ENCODE measurements at regions not wholly inside any gene's neighbourhood (a gene's known extent, or its start where the extent isn't known, plus 50 kb on each side); places are given as distances from the start of the nearest gene placed in this dataset.
A peak's percentile ranks its signal among the peaks of the same experiment; 100 is the strongest.

- peaks cover 0 to 32% of the 10 kb centered on the region in 2 donors for H3K27me3 ChIP-seq
- no peaks in the 10 kb centered on the region for H3K36me3 ChIP-seq
- no peak overlapping the region for H3K27ac ChIP-seq
- ATAC-seq (no peak), DNase-seq (peak in 1 of 4 donors; percentile 41)
- TF ChIP-seq CTCF (IDR thresholded peaks at IDR 0.05): no peak
- H3K4me1 ChIP-seq: no peaks in the 10 kb centered on the region
- H3K4me3 ChIP-seq: no peak overlapping the region
- no peaks in the 10 kb centered on the region for H3K9me3 ChIP-seq
- intact Hi-C loops (cut with DNase I): no loop called here
Measured at GRCh38 chr7:155999631-156000489, 187.6 kb upstream of the SHH start.

GRCh38 chr7:155998766-155999630, 186.7 kb upstream of the SHH start:
- H3K27ac ChIP-seq: no peak overlapping the region
- ATAC-seq: no peak
- H3K36me3 ChIP-seq: no peaks in the 10 kb centered on the region
- peaks cover 0 to 32% of the 10 kb centered on the region in 2 donors for H3K27me3 ChIP-seq
- H3K4me3 ChIP-seq: no peak overlapping the region
- peak in 1 of 4 donors; percentile 67 for DNase-seq
- intact Hi-C loops (cut with DNase I): no loop called here
- H3K4me1 ChIP-seq: no peaks in the 10 kb centered on the region
- TF ChIP-seq CTCF (IDR thresholded peaks at IDR 0.05): no peak
- H3K9me3 ChIP-seq: no peaks in the 10 kb centered on the region

GRCh38 chr7:155998328-155998691, 186.0 kb upstream of the SHH start:
- Histone ChIP-seq H3K27ac (no peak overlapping the region), H3K4me3 (no peak overlapping the region), H3K9me3 (no peaks in the 10 kb centered on the region), H3K4me1 (no peaks in the 10 kb centered on the region), H3K27me3 (peaks cover 0 to 29% of the 10 kb centered on the region in 2 donors), H3K36me3 (no peaks in the 10 kb centered on the region)
- DNase-seq (peak in 1 of 4 donors; percentile 70), ATAC-seq (no peak)
- no peak for TF ChIP-seq CTCF (IDR thresholded peaks at IDR 0.05)
- intact Hi-C loops (cut with DNase I): no loop called here

- Histone ChIP-seq H3K36me3 (no peaks in the 10 kb centered on the region), H3K27me3 (peaks cover 0 to 25% of the 10 kb centered on the region in 2 donors), H3K4me3 (no peak overlapping the region), H3K27ac (no peak overlapping the region), H3K4me1 (no peaks in the 10 kb centered on the region), H3K9me3 (no peaks in the 10 kb centered on the region)
- intact Hi-C loops (cut with DNase I): no loop called here
- ATAC-seq (no peak), DNase-seq (peak in 1 of 4 donors; percentile 47)
- no peak for TF ChIP-seq CTCF (IDR thresholded peaks at IDR 0.05)
Measured at GRCh38 chr7:155997431-155998327, 185.4 kb upstream of the SHH start.

Data from left lung (tissue), 4 donors.